Amniotic epithelial cell (primary cell): ENCODE measurements at regions not wholly inside any gene's neighbourhood (a gene's known extent, or its start where the extent isn't known, plus 50 kb on each side); places are given as distances from the start of the nearest gene placed in this dataset.

ENCODE experiments used
- DNase-seq: peaks from one replicate; pipeline ENCODE4 v3.0.0-alpha.2; 2010; ENCODE audit warnings: low read depth

DNA sequence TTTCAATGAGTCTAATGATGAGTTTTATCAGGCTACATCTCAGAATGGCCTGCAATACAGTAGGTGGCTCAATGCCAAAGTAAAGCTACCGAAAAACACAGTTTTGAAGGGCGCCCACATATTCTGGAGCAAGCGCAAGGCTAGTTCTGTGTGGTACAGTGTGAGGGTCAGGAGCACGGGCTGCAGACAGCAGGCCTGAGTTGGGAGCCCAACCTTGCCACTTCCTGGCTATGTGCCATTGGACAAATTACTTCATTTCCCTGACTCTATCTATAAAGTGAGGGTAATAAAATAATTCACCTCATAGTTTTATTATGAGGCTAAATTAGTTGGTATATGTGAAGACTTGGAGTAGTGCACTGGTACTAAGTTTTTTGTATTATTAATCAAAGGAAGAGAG, 150.7 kb downstream of the OPN5 start:
- DNase-seq, result no peak

DNA sequence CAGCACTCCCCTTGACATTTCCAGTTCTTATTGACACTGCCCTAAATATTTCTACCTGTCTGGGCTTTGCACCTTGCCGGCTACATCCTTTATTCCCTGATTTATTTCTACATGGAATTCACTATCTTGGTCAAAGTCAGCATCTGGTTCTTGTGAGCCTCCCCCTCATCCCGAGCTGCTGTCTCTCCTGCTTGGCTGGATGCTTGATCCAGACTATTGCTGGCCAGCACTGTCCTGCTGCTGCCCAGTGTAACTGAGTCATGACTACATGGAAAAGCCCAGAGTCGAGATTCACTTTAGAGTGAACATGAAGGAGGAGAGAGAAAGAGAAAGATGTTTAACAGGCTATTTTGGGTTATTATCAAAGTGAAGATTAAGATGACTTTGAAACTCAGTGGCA, 142.2 kb downstream of the OPN5 start:
- peak; percentile 5 for DNase-seq

DNA sequence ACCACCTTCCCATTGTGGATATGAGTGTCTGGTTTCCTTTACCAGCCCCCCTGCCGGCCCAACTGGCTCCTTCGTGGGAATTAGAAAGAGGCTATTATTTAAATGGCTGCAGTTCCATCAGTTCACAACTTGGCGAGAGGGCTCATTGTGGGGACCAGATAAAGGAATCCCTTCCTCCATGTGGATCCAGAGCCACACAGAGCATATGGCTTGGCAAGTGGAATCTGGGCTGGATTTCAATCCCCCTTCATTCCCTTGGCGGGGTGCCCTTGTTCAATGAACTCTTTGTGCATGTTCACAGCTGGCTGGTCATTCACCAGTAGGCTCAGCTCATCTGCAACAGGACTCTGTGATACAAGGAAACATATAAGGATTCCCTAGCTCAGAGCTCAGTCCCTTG, 140.6 kb downstream of the OPN5 start:
- DNase-seq, result no peak

DNA sequence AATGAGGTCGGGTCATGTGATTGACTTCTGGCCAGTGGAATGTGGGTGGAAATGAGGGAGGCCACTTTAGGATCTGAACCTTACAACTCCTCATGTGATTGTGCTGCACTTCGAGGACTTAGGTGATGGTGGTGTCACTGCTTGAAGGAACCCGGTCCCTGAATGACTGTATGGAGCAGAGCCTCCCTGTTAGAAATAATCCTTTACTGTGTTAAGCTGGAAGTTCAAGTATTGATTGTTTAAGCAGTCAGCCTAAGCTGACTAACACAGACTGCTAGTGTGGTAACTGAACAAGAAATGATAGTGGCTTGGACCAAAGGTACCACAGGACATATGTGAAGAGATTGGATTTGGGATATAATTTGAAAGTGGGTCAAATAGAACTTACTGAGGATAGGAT, 138.0 kb downstream of the OPN5 start:
- DNase-seq, result no peak

DNA sequence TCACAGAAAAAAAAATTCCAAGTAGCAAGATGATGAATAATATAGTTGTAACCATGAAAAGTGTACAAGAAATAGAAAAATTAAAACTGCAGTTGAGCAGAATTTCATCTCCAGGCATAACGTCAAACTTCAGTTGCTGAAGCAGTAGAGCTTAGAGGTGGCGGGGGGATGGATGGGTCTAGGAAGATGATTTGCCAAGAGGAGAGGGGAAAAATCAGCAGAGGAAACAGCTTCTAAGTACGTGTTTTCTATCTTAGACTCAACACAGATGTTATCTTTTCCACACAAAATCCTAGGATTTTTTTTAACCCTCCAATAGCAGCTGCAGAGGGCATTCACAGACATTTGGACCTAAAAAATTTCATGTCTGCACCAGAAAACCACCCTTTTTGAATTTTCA, 136.0 kb downstream of the OPN5 start:
- DNase-seq, result no peak

DNA sequence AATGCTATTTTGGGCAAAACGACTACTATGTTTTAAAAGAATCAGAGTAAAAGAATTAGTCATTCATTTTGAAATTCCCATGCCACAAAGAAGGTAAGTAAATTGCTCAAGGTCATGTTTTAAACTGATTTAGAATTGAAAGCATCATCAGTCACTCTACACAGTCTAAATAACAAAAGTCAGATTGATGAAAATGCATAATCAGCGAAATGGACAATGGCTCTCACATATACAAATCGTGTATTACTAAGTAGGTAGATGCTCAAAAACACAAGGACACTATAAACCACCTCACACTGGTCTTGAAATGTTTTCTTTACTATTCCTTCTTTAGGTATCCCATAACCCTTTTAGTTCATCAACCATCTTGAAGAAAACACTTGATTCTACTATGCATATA, 135.4 kb downstream of the OPN5 start:
- DNase-seq, result no peak

DNA sequence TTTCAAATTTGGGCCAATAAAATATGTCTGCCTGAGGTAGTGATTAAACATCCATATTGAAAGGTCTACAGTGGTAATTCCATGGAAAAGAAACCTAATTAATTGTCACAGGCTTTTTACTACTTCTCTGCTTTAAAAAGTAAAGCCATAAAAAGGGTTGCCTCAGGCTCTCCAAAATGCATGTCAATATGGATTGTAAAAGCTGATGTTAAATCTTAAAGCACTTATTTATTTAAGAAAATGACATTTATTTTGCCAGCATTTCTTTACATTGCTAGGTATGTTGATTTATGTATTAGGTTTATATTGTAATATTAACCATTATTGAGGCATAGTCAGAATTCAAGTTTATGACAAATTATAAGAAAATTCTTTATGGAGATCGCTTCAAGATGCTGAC, 133.2 kb downstream of the OPN5 start:
- DNase-seq, result no peak

DNA sequence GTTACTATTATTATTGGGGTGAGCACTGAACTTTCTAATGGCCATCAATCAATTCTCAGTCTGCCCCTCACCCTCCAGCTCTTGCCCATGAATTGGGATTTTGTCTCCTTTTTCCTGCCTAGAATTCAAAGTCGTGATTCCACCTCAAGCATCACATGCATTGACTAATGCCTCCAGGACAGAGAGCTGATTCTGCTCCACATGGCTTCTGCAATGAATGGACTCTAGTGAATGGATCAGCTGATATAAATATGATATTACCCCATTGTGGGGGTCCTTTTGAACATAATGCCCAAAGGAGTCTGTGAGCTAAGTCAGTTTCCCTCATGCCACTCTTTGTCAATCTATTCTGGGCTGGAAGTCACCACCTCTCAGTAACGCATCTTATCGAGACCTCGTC, 126.4 kb downstream of the OPN5 start:
- DNase-seq, result no peak

DNA sequence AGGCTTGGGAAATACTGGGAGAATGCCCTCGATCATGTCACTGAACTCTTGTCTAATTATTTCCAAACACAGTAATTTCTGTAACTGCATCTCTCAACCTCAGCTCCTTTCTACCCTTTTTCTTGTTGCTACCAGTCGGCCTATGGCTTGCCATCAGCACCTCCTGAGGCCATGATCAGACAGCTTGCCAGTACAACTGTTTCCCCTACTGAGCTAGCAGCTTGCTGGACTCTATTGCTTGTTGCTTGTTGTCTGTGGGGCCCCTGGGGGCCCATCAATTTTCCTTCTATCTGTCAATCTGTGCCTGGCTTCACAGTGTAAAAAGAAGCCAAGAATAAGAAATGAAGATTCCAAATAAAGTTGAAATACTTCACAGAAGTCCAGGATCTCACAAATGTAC, 123.9 kb downstream of the OPN5 start:
- no peak for DNase-seq

DNA sequence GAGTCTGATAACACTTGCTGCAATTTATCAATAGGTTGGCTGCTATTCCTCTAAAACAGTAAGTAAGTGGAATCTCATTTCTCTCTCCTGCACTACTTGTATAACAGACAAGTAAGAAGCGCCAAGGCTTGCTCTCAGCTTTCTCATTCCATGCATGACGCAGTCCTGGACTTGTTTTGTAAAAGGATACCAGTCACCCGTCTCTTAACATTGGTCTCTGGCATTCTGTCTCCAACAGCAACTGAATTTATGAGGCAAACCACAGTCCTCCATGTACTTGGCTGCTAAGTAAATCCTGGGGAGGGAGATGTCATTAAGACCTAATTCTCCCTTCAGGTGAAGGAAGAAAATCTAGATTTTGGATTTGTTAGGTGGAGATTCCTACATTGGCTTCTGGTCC, 115.4 kb downstream of the OPN5 start:
- DNase-seq, result peak; percentile 5

DNA sequence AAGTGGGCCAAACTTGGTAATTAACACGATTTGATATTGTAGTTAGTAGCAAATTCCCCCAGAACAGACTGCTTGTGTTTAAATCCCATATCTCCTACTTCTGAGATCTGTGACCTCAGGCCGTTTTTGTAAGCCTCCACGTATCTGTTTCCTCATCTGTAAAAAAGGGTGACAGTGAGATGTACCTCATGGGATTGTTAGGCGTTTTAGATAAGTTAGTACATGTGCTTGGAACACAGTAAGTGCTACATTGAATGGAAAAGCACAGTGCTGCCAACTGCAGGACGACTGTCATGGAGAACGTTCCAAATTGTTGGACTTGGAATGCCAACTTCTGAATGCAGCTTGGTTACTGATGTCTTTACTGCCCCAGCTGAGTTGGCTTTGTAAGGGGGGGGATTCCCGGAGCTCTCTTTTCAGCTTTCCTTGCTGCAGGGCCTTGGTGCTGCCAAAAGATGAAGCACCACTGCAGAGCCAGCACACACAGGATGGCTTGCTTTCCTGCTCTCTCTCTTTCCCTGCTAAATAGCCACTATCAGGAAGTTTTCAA, 108.6 kb downstream of the OPN5 start:
- DNase-seq, result no peak

DNA sequence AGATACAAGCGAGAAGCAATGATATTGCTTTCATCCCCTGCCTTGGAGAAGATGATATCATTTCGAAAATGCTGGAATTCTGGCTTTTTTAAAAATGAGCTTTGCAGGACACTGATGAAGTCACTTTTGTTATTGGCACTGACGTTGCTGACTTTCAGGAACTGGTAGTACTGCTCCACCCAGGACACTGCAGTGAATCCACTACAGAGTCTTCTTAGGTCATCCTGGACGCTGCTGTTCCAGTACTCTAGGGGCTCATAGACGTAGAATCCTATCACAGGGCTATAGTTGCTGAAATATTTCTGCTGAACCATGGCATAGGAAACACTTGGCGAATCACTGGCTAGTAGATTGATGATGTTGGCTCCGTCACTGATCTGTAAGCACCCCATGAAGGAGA, 97.2 kb downstream of the OPN5 start:
- no peak for DNase-seq
